Osteoblast (primary cell): ENCODE measurements at regions not wholly inside any gene's neighbourhood (a gene's known extent, or its start where the extent isn't known, plus 50 kb on each side); places are given as distances from the start of the nearest gene placed in this dataset.
"Not testable (repeated sequence)": the region's sequence is repeated elsewhere in the genome, so short reads cannot be mapped to it uniquely, and the experiment has no call there.

Experiments
- DNase-seq: peaks from one replicate; pipeline ENCODE4 v3.0.0; 2011; ENCODE audit warnings: low spot score, mixed read lengths; ENCODE audit not compliant: insufficient read length; ENCODE audit errors: missing footprints
- H2AFZ ChIP-seq: 2 replicates; pipeline ENCODE4 v1.6.0; 2011; ENCODE audit warnings: mild to moderate bottlenecking, low read length
- H3K27ac ChIP-seq: 2 replicates; pipeline ENCODE4 v1.5.1; 2011; ENCODE audit warnings: mild to moderate bottlenecking, low read depth, low read length, moderate library complexity
- H3K27me3 ChIP-seq: 2 replicates; pipeline ENCODE4 v1.6.0; 2012; ENCODE audit warnings: mild to moderate bottlenecking, control low read depth, inconsistent platforms, low read length, moderate library complexity; ENCODE audit not compliant: insufficient read depth
- H3K36me3 ChIP-seq: 2 replicates; pipeline ENCODE4 v1.5.1; 2011; ENCODE audit warnings: mild to moderate bottlenecking, low read length, control low read depth, moderate library complexity; ENCODE audit not compliant: insufficient read depth
- H3K4me1 ChIP-seq: 2 replicates; pipeline ENCODE4 v1.5.1; 2011; ENCODE audit warnings: mild to moderate bottlenecking, low read length, control low read depth, moderate library complexity; ENCODE audit not compliant: insufficient read depth
- H3K4me2 ChIP-seq: 2 replicates; pipeline ENCODE4 v1.6.0; 2011; ENCODE audit warnings: mild to moderate bottlenecking, low read length; ENCODE audit not compliant: insufficient read depth
- H3K4me3 ChIP-seq: fragments of 200-600 bp; sonication (generic); 3 replicates; pipeline ENCODE4 v1.5.1; 2012; ENCODE audit warnings: mild to moderate bottlenecking, low read length, inconsistent platforms; ENCODE audit not compliant: insufficient read depth
- H3K79me2 ChIP-seq: 2 replicates; pipeline ENCODE4 v1.6.0; 2012; ENCODE audit warnings: mild to moderate bottlenecking, low read length, control low read depth, inconsistent platforms; ENCODE audit not compliant: insufficient read depth
- H3K9me3 ChIP-seq: 2 replicates; pipeline ENCODE4 v1.5.1; 2011; ENCODE audit warnings: low read depth, low read length, control low read depth
- H4K20me1 ChIP-seq: 2 replicates; pipeline ENCODE4 v1.6.0; 2012; ENCODE audit warnings: mild to moderate bottlenecking, low read length, control low read depth; ENCODE audit not compliant: insufficient read depth
- CTCF ChIP-seq: IDR thresholded peaks from 2 replicates; pipeline ENCODE4 v1.5.1; 2011; ENCODE audit warnings: mild to moderate bottlenecking, low read depth, low read length, moderate library complexity; ENCODE audit errors: extremely low read depth

GRCh38 chr4:126495163-126495752, 1137.5 kb upstream of the INTU start:
- Histone ChIP-seq H2AFZ (no peak overlapping the region), H3K79me2 (no peaks in the 10 kb centered on the region), H4K20me1 (no peaks in the 10 kb centered on the region), H3K4me1 (no peaks in the 10 kb centered on the region), H3K4me2 (no peak overlapping the region), H3K36me3 (no peaks in the 10 kb centered on the region), H3K27ac (no peak overlapping the region), H3K27me3 (no peaks in the 10 kb centered on the region), H3K9me3 (no peaks in the 10 kb centered on the region), H3K4me3 (no peak overlapping the region)
- TF ChIP-seq CTCF = no peak
- DNase-seq = no peak

- no peaks in the 10 kb centered on the region for H3K27me3 ChIP-seq
- H3K36me3 ChIP-seq = no peaks in the 10 kb centered on the region
- H3K27ac ChIP-seq = no peak overlapping the region
- H2AFZ ChIP-seq = no peak overlapping the region
- no peaks in the 10 kb centered on the region for H3K79me2 ChIP-seq
- TF ChIP-seq CTCF = no peak
- H3K9me3 ChIP-seq = no peaks in the 10 kb centered on the region
- no peak for DNase-seq
- H3K4me1 ChIP-seq = no peaks in the 10 kb centered on the region
- no peak overlapping the region for H3K4me3 ChIP-seq
- H3K4me2 ChIP-seq = no peak overlapping the region
- H4K20me1 ChIP-seq = no peaks in the 10 kb centered on the region
Measured at GRCh38 chr4:126512979-126513378, 1119.8 kb upstream of the INTU start.

GRCh38 chr4:126513596-126513995, 1119.2 kb upstream of the INTU start:
- Histone ChIP-seq H3K9me3 (no peaks in the 10 kb centered on the region), H4K20me1 (no peaks in the 10 kb centered on the region), H3K27me3 (no peaks in the 10 kb centered on the region), H3K27ac (no peak overlapping the region), H3K36me3 (no peaks in the 10 kb centered on the region), H2AFZ (no peak overlapping the region), H3K4me2 (no peak overlapping the region), H3K4me1 (no peaks in the 10 kb centered on the region), H3K4me3 (no peak overlapping the region), H3K79me2 (no peaks in the 10 kb centered on the region)
- no peak for TF ChIP-seq CTCF
- no peak for DNase-seq

GRCh38 chr4:126520731-126521130, 1112.0 kb upstream of the INTU start:
- no peak for DNase-seq
- Histone ChIP-seq H3K27me3 (no peaks in the 10 kb centered on the region), H2AFZ (no peak overlapping the region), H3K27ac (no peak overlapping the region), H3K4me3 (no peak overlapping the region), H3K4me2 (no peak overlapping the region), H3K4me1 (no peaks in the 10 kb centered on the region), H3K36me3 (no peaks in the 10 kb centered on the region), H4K20me1 (no peaks in the 10 kb centered on the region), H3K9me3 (no peaks in the 10 kb centered on the region), H3K79me2 (no peaks in the 10 kb centered on the region)
- no peak for TF ChIP-seq CTCF

- H3K27me3 ChIP-seq, H2AFZ ChIP-seq, H3K27ac ChIP-seq, H4K20me1 ChIP-seq, H3K4me3 ChIP-seq, DNase-seq, H3K4me1 ChIP-seq, H3K36me3 ChIP-seq, H3K79me2 ChIP-seq, H3K4me2 ChIP-seq, H3K9me3 ChIP-seq: not testable (repeated sequence)
Measured at GRCh38 chr4:126525400-126525799, 1107.4 kb upstream of the INTU start.
